Eye (tissue), 1 donor: ENCODE measurements at regions not wholly inside any gene's neighbourhood (a gene's known extent, or its start where the extent isn't known, plus 50 kb on each side); places are given as distances from the start of the nearest gene placed in this dataset.

Experiments
- DNase-seq: peaks from one replicate; pipeline ENCODE4 v3.0.0-alpha.2; 2015

GRCh38 chr7:39892361-39892760 lies 57.7 kb upstream of the CDK13 start:
- no peak for DNase-seq

- no peak for DNase-seq
Measured at GRCh38 chr7:39894904-39895303, 55.2 kb upstream of the CDK13 start.

GRCh38 chr7:39896840-39897239 lies 53.2 kb upstream of the CDK13 start:
- no peak for DNase-seq

- DNase-seq = no peak
Measured at GRCh38 chr7:39898867-39899266, 51.2 kb upstream of the CDK13 start.
